Gastrocnemius medialis (tissue), 4 donors: ENCODE measurements at regions not wholly inside any gene's neighbourhood (a gene's known extent, or its start where the extent isn't known, plus 50 kb on each side); places are given as distances from the start of the nearest gene placed in this dataset.

Experiments used
- ATAC-seq, 2 donors: fragments of 150-250 bp; one replicate each; pipeline ENCODE4 v1.9.1; 2016
- DNase-seq, 2 donors: peaks; one replicate each; pipeline ENCODE4 v3.0.0-alpha.2; 2019
- H3K27ac ChIP-seq, 4 donors: fragments of 200-600 bp; sonication (generic); 1 replicate in 1 of 4; 2 replicates in 3 of 4; pipeline ENCODE4 v1.5.1; 2016 to 2018; ENCODE audit warnings: mild to moderate bottlenecking in 2 of 4, moderate library complexity in 1 of 4
- H3K27me3 ChIP-seq, 3 donors: fragments of 200-600 bp; sonication (generic) in 2 of 3; 1 replicate in 1 of 3; 2 replicates in 2 of 3; pipeline versions ENCODE4 v1.5.1 to v1.6.0; 2016 to 2019; ENCODE audit warnings: mild to moderate bottlenecking in 1 of 3, moderate library complexity in 1 of 3
- H3K36me3 ChIP-seq, 2 donors: fragments of 200-600 bp; sonication (generic) in 1 of 2; one replicate each; pipeline ENCODE4 v1.5.1; 2017 to 2018
- H3K4me1 ChIP-seq, 2 donors: fragments of 200-600 bp; sonication (generic) in 1 of 2; one replicate each; pipeline ENCODE4 v1.5.1; 2016 to 2017; ENCODE audit warnings: mild to moderate bottlenecking in 2 of 2
- H3K4me3 ChIP-seq, 4 donors: fragments of 200-600 bp; sonication (generic) in 3 of 4; 1 replicate in 1 of 4; 2 replicates in 3 of 4; pipeline ENCODE4 v1.5.1; 2016 to 2019; ENCODE audit warnings: mild to moderate bottlenecking in 2 of 4
- H3K9me3 ChIP-seq, 3 donors: fragments of 200-600 bp; sonication (generic) in 2 of 3; 1 replicate in 1 of 3; 2 replicates in 2 of 3; pipeline ENCODE4 v1.5.1; 2016 to 2019
- CTCF ChIP-seq, 5 experiments: fragments of 450-650 bp in 3 of 5; fragments of 200-600 bp in 2 of 5; sonication (generic) in 2 of 5; IDR thresholded peaks in 4 of 5; conservative IDR thresholded peaks in 1 of 5; 1 replicate in 4 of 5; 2 replicates in 1 of 5; pipeline ENCODE4 v1.5.1; 2016 to 2019; ENCODE audit warnings: antibody characterized with exemption in 5 of 5, mild to moderate bottlenecking in 3 of 5, moderate library complexity in 3 of 5
- POLR2A ChIP-seq, 2 donors: fragments of 450-650 bp; IDR thresholded peaks; one replicate each; pipeline ENCODE4 v1.6.1; 2017; ENCODE audit warnings: antibody characterized with exemption in 2 of 2, mild to moderate bottlenecking in 2 of 2, moderate library complexity in 2 of 2
- in situ Hi-C, 4 donors: fragments of 200-750 bp; cut with MboI; loops; one replicate each; pipeline versions ENCODE4 v1.15.0 to v1.8.0; 2017; ENCODE audit warnings: low sequenced_read_pairs in 4 of 4
- intact Hi-C: fragments of 100-400 bp; cut with DNase I; formaldehyde crosslinking; loops from one replicate; pipeline ENCODE4 v1.15.1; 2023; ENCODE audit warnings: low total_unique reads

- no peak overlapping the region for H3K4me3 ChIP-seq
- H3K27me3 ChIP-seq: no peaks in the 10 kb centered on the region
- H3K27ac ChIP-seq: no peak overlapping the region
- H3K9me3 ChIP-seq: no peaks in the 10 kb centered on the region
- in situ Hi-C loops (no loop called here), intact Hi-C loops (no loop called here)
- ATAC-seq (no peak), DNase-seq (no peak)
- no peak for TF ChIP-seq POLR2A (IDR thresholded peaks at IDR 0.05)
- TF ChIP-seq CTCF (IDR thresholded peaks at IDR 0.05 in 4 of 5, conservative IDR thresholded peaks at IDR 0.05 in 1 of 5): no peak
- H3K36me3 ChIP-seq: no peaks in the 10 kb centered on the region
- H3K4me1 ChIP-seq: no peaks in the 10 kb centered on the region
Observed at GRCh38 chrX:147736045-147736444, 175.7 kb upstream of the FMR1 start.

- in situ Hi-C loops (no loop called here), intact Hi-C loops (no loop called here)
- DNase-seq (no peak), ATAC-seq (no peak)
- TF ChIP-seq CTCF (IDR thresholded peaks at IDR 0.05 in 4 of 5, conservative IDR thresholded peaks at IDR 0.05 in 1 of 5) (no peak), POLR2A (IDR thresholded peaks at IDR 0.05) (no peak)
- no peaks in the 10 kb centered on the region for H3K9me3 ChIP-seq
- no peaks in the 10 kb centered on the region for H3K36me3 ChIP-seq
- H3K4me3 ChIP-seq: no peak overlapping the region
- H3K27ac ChIP-seq: no peak overlapping the region
- no peaks in the 10 kb centered on the region for H3K27me3 ChIP-seq
- no peaks in the 10 kb centered on the region for H3K4me1 ChIP-seq
Observed at GRCh38 chrX:147737690-147738089, 174.0 kb upstream of the FMR1 start.

- Histone ChIP-seq H3K9me3 (no peaks in the 10 kb centered on the region), H3K4me3 (no peak overlapping the region), H3K36me3 (no peaks in the 10 kb centered on the region), H3K27ac (no peak overlapping the region), H3K27me3 (no peaks in the 10 kb centered on the region), H3K4me1 (no peaks in the 10 kb centered on the region)
- DNase-seq (no peak), ATAC-seq (no peak)
- in situ Hi-C loops (no loop called here), intact Hi-C loops (no loop called here)
- no peak for TF ChIP-seq CTCF (IDR thresholded peaks at IDR 0.05 in 4 of 5, conservative IDR thresholded peaks at IDR 0.05 in 1 of 5)
- no peak for TF ChIP-seq POLR2A (IDR thresholded peaks at IDR 0.05)
Observed at GRCh38 chrX:147738265-147738664, 173.5 kb upstream of the FMR1 start.

GRCh38 chrX:147739196-147739595 is 172.5 kb upstream of the FMR1 start:
- H3K4me1 ChIP-seq: no peaks in the 10 kb centered on the region
- no peaks in the 10 kb centered on the region for H3K27me3 ChIP-seq
- no peaks in the 10 kb centered on the region for H3K36me3 ChIP-seq
- in situ Hi-C loops (no loop called here), intact Hi-C loops (no loop called here)
- TF ChIP-seq CTCF (IDR thresholded peaks at IDR 0.05 in 4 of 5, conservative IDR thresholded peaks at IDR 0.05 in 1 of 5) (no peak), POLR2A (IDR thresholded peaks at IDR 0.05) (no peak)
- ATAC-seq (no peak), DNase-seq (no peak)
- H3K27ac ChIP-seq: no peak overlapping the region
- H3K4me3 ChIP-seq: no peak overlapping the region
- no peaks in the 10 kb centered on the region for H3K9me3 ChIP-seq

- in situ Hi-C loops: no loop called here
- TF ChIP-seq POLR2A (IDR thresholded peaks at IDR 0.05) (no peak), CTCF (IDR thresholded peaks at IDR 0.05 in 4 of 5, conservative IDR thresholded peaks at IDR 0.05 in 1 of 5) (no peak)
- Histone ChIP-seq H3K4me3 (no peak overlapping the region), H3K27ac (no peak overlapping the region), H3K36me3 (no peaks in the 10 kb centered on the region), H3K4me1 (no peaks in the 10 kb centered on the region), H3K9me3 (no peaks in the 10 kb centered on the region), H3K27me3 (no peaks in the 10 kb centered on the region)
- ATAC-seq (no peak), DNase-seq (no peak)
- intact Hi-C loops: no loop called here
Observed at GRCh38 chrX:147741776-147742175, 169.9 kb upstream of the FMR1 start.
